Endothelial cell of umbilical vein (primary cell): ENCODE measurements at regions not wholly inside any gene's neighbourhood (a gene's known extent, or its start where the extent isn't known, plus 50 kb on each side); places are given as distances from the start of the nearest gene placed in this dataset.

Experiments used
- BruUV-seq: library from RNA; stranded (reverse); fragments of 400-500 nt; replicated peaks from 2 replicates; lab custom pipeline; 2021; lab: Mats Ljungman, UMichigan
- CTCF ChIA-PET: fragments of 300-600, 350-600 bp; sonication (Branson Sonifier 250); formaldehyde crosslinking; loops from one replicate; lab custom pipeline; 2021; ENCODE audit warnings: antibody characterized with exemption, inconsistent platforms; lab: Charles Lee
- POLR2A ChIA-PET: fragments of 300-600, 350-600 bp; sonication (Branson Sonifier 250); formaldehyde crosslinking; loops from one replicate; lab custom pipeline; 2021; ENCODE audit warnings: antibody characterized with exemption, inconsistent platforms; lab: Charles Lee
- DNase-seq: peaks from one replicate; pipeline ENCODE4 v3.0.0-alpha.2; 2011; ENCODE audit warnings: low read depth, low spot score
- FAIRE-seq: peaks from 2 replicates; lab custom pipeline; 2011; peaks lifted over from hg19 to GRCh38; lab: Jason Lieb, UNC
- H2AFZ ChIP-seq: 2 replicates; pipeline ENCODE4 v1.6.0; 2012; ENCODE audit warnings: low read depth, low read length, control low read depth, inconsistent platforms
- H3K27ac ChIP-seq: 2 replicates; pipeline ENCODE4 v1.5.1; 2011; ENCODE audit warnings: low read depth, mild to moderate bottlenecking, control low read depth, low read length, moderate library complexity; ENCODE audit not compliant: insufficient read depth
- H3K27me3 ChIP-seq, 2 experiments: 2 replicates each; pipeline versions ENCODE4 v1.6.0 to v1.6.1; 2011; ENCODE audit warnings: low read length in 2 of 2, mixed read lengths in 1 of 2; ENCODE audit not compliant: control insufficient read depth in 2 of 2, insufficient read depth in 2 of 2
- H3K36me3 ChIP-seq, 2 experiments: 2 replicates in 1 of 2; 3 replicates in 1 of 2; pipeline ENCODE4 v1.5.1; 2011; ENCODE audit warnings: low read length in 2 of 2, mild to moderate bottlenecking in 1 of 2, moderate library complexity in 1 of 2; ENCODE audit not compliant: control insufficient read depth in 2 of 2, insufficient read depth in 2 of 2; ENCODE audit errors: extremely low read depth in 1 of 2
- H3K4me1 ChIP-seq: 3 replicates; pipeline ENCODE4 v1.5.1; 2011; ENCODE audit warnings: mild to moderate bottlenecking, low read length; ENCODE audit not compliant: control insufficient read depth, insufficient read depth; ENCODE audit errors: extremely low read depth
- H3K4me2 ChIP-seq: 2 replicates; pipeline ENCODE4 v1.6.1; 2011; ENCODE audit warnings: low read length, control low read depth, mixed read lengths; ENCODE audit not compliant: insufficient read depth
- H3K4me3 ChIP-seq, 3 experiments: fragments of 200-600 bp in 1 of 3; sonication (generic), shearing (Covaris generic) in 1 of 3; replicated peaks in 1 of 3; 2 replicates each; pipeline ENCODE4 v1.5.1; 2011 to 2016; ENCODE audit warnings: control low read depth in 3 of 3, low read length in 3 of 3, mild to moderate bottlenecking in 2 of 3, inconsistent platforms in 1 of 3, low read depth in 1 of 3, moderate library complexity in 1 of 3; ENCODE audit not compliant: insufficient read depth in 1 of 3
- H3K79me2 ChIP-seq: 2 replicates; pipeline ENCODE4 v1.6.0; 2012; ENCODE audit warnings: low read length, inconsistent platforms; ENCODE audit not compliant: control insufficient read depth, insufficient read depth
- H3K9ac ChIP-seq: replicated peaks from 2 replicates; pipeline ENCODE3; 2011; ENCODE audit warnings: low read length, control low read depth; ENCODE audit not compliant: insufficient read depth; ENCODE audit errors: extremely low read depth
- H3K9me1 ChIP-seq: replicated peaks from 3 replicates; pipeline ENCODE4 v1.6.0; 2011; ENCODE audit warnings: mild to moderate bottlenecking, low read length; ENCODE audit not compliant: control insufficient read depth, insufficient read depth; ENCODE audit errors: extremely low read depth
- H3K9me3 ChIP-seq: replicated peaks from 2 replicates; pipeline ENCODE4 v1.5.1; 2012; ENCODE audit warnings: low read length, inconsistent platforms; ENCODE audit not compliant: control insufficient read depth, insufficient read depth
- H4K20me1 ChIP-seq: replicated peaks from 2 replicates; pipeline ENCODE3; 2011; ENCODE audit warnings: mild to moderate bottlenecking, low read length; ENCODE audit not compliant: control insufficient read depth, insufficient read depth; ENCODE audit errors: extremely low read depth
- EZH2 ChIP-seq: IDR thresholded peaks from 2 replicates; pipeline ENCODE4 v1.6.1; 2012; ENCODE audit warnings: borderline replicate concordance, low read depth, mild to moderate bottlenecking, moderate library complexity, low read length, inconsistent platforms; ENCODE audit not compliant: severe bottlenecking
- FOS ChIP-seq: IDR thresholded peaks from 2 replicates; pipeline ENCODE4 v1.6.1; 2011; ENCODE audit warnings: mild to moderate bottlenecking, low read length, moderate library complexity, borderline replicate concordance; ENCODE audit not compliant: insufficient read depth
- JUN ChIP-seq: IDR thresholded peaks from 2 replicates; pipeline ENCODE4 v1.6.1; 2011; ENCODE audit warnings: borderline replicate concordance, low read depth; ENCODE audit not compliant: insufficient read length, insufficient read depth
- MYC ChIP-seq: IDR thresholded peaks from one replicate; pipeline ENCODE4 v1.6.1; 2011; ENCODE audit warnings: mild to moderate bottlenecking, low read depth, low read length
- POLR2A ChIP-seq: IDR thresholded peaks from 2 replicates; pipeline ENCODE4 v1.6.1; 2012; ENCODE audit warnings: low read depth, mild to moderate bottlenecking, control low read depth, low read length
- POLR2AphosphoS5 ChIP-seq: IDR thresholded peaks from 2 replicates; pipeline ENCODE4 v1.6.1; 2012; ENCODE audit warnings: low read depth, mild to moderate bottlenecking, control low read depth, low read length, moderate library complexity; ENCODE audit not compliant: insufficient read depth
- dilution Hi-C: fragments of 300-500 bp; cut with MboI; formaldehyde crosslinking; loops from one replicate; pipeline ENCODE4 v1.15.0; 2019; ENCODE audit warnings: low sequenced_read_pairs; ENCODE audit not compliant: extremely low pct_ligation_motif_present
- intact Hi-C: fragments of 100-400 bp; cut with micrococcal nuclease; formaldehyde crosslinking; loops from one replicate; pipeline ENCODE4 v1.10.0; 2022
- TF ChIP-seq, protein P1 (sequence below), 2 donors: IDR thresholded peaks; 1 replicate in 1 of 2; 2 replicates in 1 of 2; pipeline ENCODE4 v1.5.1; 2011; ENCODE audit warnings: low read length in 2 of 2, mild to moderate bottlenecking in 2 of 2, moderate library complexity in 2 of 2, control low read depth in 1 of 2, inconsistent platforms in 1 of 2, low read depth in 1 of 2; ENCODE audit not compliant: insufficient read depth in 1 of 2; ENCODE audit errors: extremely low read depth in 1 of 2

GRCh38 chr9:89659891-89660685 is 55.3 kb downstream of the GADD45G start:
- Histone ChIP-seq H4K20me1 (no peaks in the 10 kb centered on the region), H3K9me1 (no peaks in the 10 kb centered on the region), H3K9me3 (no peaks in the 10 kb centered on the region), H3K27ac (no peak overlapping the region), H3K4me2 (no peak overlapping the region), H3K4me1 (peaks cover 9% of the 10 kb centered on the region), H3K79me2 (no peaks in the 10 kb centered on the region), H3K4me3 (no peak overlapping the region), H3K27me3 (no peaks in the 10 kb centered on the region), H3K36me3 (no peaks in the 10 kb centered on the region), H3K9ac (no peak overlapping the region), H2AFZ (no peak overlapping the region)
- dilution Hi-C loops (no loop called here), intact Hi-C loops (loop anchor here (5.0 kb wide), 1 partner anchor 147 kb away; no protein-coding TSS in a partner anchor)
- TF ChIP-seq, protein P1, sequence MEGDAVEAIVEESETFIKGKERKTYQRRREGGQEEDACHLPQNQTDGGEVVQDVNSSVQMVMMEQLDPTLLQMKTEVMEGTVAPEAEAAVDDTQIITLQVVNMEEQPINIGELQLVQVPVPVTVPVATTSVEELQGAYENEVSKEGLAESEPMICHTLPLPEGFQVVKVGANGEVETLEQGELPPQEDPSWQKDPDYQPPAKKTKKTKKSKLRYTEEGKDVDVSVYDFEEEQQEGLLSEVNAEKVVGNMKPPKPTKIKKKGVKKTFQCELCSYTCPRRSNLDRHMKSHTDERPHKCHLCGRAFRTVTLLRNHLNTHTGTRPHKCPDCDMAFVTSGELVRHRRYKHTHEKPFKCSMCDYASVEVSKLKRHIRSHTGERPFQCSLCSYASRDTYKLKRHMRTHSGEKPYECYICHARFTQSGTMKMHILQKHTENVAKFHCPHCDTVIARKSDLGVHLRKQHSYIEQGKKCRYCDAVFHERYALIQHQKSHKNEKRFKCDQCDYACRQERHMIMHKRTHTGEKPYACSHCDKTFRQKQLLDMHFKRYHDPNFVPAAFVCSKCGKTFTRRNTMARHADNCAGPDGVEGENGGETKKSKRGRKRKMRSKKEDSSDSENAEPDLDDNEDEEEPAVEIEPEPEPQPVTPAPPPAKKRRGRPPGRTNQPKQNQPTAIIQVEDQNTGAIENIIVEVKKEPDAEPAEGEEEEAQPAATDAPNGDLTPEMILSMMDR (IDR thresholded peaks at IDR 0.05; ENCODE audit: extremely low read depth in 1 of 2, insufficient read depth in 1 of 2, low read depth in 1 of 2, low read length in 2 of 2): no peak
- no peak for TF ChIP-seq POLR2AphosphoS5
- TF ChIP-seq POLR2A: no peak
- no peak for TF ChIP-seq JUN
- no peak for TF ChIP-seq FOS
- no peak for TF ChIP-seq EZH2
- no peak for TF ChIP-seq MYC
- no peak for FAIRE-seq
- DNase-seq: no peak
- BruUV-seq: no TSS peak
- POLR2A ChIA-PET: no interaction called here
- CTCF ChIA-PET: interaction anchor here (0.6 to 1.3 kb wide), 3 partner anchors 57 to 1762 kb away, joined by 3 to 5 read pairs (median 3); no protein-coding TSS in a partner anchor
